ENCODE measurements at regions not wholly inside any gene's neighbourhood (a gene's known extent, or its start where the extent isn't known, plus 50 kb on each side); places are given as distances from the start of the nearest gene placed in this dataset.

- no peak for TF ChIP-seq CTCF (IDR thresholded peaks at IDR 0.05; ENCODE audit: control extremely low read depth in 1 of 3, insufficient read depth in 1 of 3, low read depth in 1 of 3, low read length in 3 of 3)
- no peak for TF ChIP-seq POLR2A (IDR thresholded peaks at IDR 0.05; ENCODE audit: control extremely low read depth in 1 of 2, low read depth in 2 of 2, low read length in 2 of 2)
- TF ChIP-seq PHF8 (conservative IDR thresholded peaks at IDR 0.05; ENCODE audit: low read depth, low read length) = no peak
- TF ChIP-seq CEBPB (IDR thresholded peaks at IDR 0.05; ENCODE audit: low read depth, low read length) = no peak
- no peak for TF ChIP-seq SP4 (IDR thresholded peaks at IDR 0.05; ENCODE audit: low read length)
- TF ChIP-seq SIX5 (IDR thresholded peaks at IDR 0.05; ENCODE audit: low read depth, low read length) = no peak
- no peak for TF ChIP-seq NRF1 (IDR thresholded peaks at IDR 0.05; ENCODE audit: low read depth, low read length)
- TF ChIP-seq EP300 (IDR thresholded peaks at IDR 0.05; ENCODE audit: borderline replicate concordance in 1 of 2, low read depth in 2 of 2, low read length in 2 of 2) = no peak
- TF ChIP-seq BACH1 (IDR thresholded peaks at IDR 0.05; ENCODE audit: low read length) = no peak
- TF ChIP-seq SIN3A (conservative IDR thresholded peaks at IDR 0.05 in 1 of 2, IDR thresholded peaks at IDR 0.05 in 1 of 2; ENCODE audit: low read depth in 1 of 2, low read length in 2 of 2) = no peak
- TF ChIP-seq BCL11A (IDR thresholded peaks at IDR 0.05; ENCODE audit: low read depth in 2 of 2, low read length in 2 of 2) = no peak
- TF ChIP-seq RFX5 (IDR thresholded peaks at IDR 0.05; ENCODE audit: borderline replicate concordance, low read depth, low read length) = no peak
These were observed 970.9 kb downstream of the TBC1D32 start for GRCh38 chr6:120363429-120363828.
